Activated naive CD4-positive, alpha-beta T cell treated with anti-CD3 and anti-CD28 coated beads for 36 hours (primary cell): ENCODE measurements at regions not wholly inside any gene's neighbourhood (a gene's known extent, or its start where the extent isn't known, plus 50 kb on each side); places are given as distances from the start of the nearest gene placed in this dataset.

Experiments used
- CTCF ChIA-PET: fragments of 350-600 bp; sonication (Branson Sonifier 250); formaldehyde crosslinking; loops from one replicate; lab custom pipeline; 2021; ENCODE audit warnings: antibody characterized with exemption; lab: Charles Lee
- DNase-seq: peaks from one replicate; pipeline ENCODE4 v3.0.0-alpha.2; 2020
- H3K27ac Mint-ChIP-seq: one replicate; pipeline ENCODE4 v1.8.0; 2021; ENCODE audit warnings: mild to moderate bottlenecking, mixed read lengths
- H3K27me3 Mint-ChIP-seq: one replicate; pipeline ENCODE4 v1.8.0; 2021; ENCODE audit warnings: low read depth, mixed read lengths
- H3K36me3 Mint-ChIP-seq: one replicate; pipeline ENCODE4 v1.8.0; 2021; ENCODE audit warnings: low read depth, mixed read lengths
- H3K4me1 Mint-ChIP-seq: one replicate; pipeline ENCODE4 v1.8.0; 2021; ENCODE audit warnings: low read depth, mixed read lengths
- H3K4me3 Mint-ChIP-seq: one replicate; pipeline ENCODE4 v1.8.0; 2021; ENCODE audit warnings: mild to moderate bottlenecking, moderate library complexity, mixed read lengths
- H3K9me3 Mint-ChIP-seq: one replicate; pipeline ENCODE4 v1.8.0; 2021; ENCODE audit warnings: mixed read lengths
- intact Hi-C: fragments of 100-400 bp; cut with micrococcal nuclease; formaldehyde crosslinking; loops from one replicate; pipeline ENCODE4 v1.15.1; 2023

GRCh38 chr6:28758046-28758817 is 165.6 kb downstream of the TRIM27 start:
- no peak overlapping the region for H3K27ac Mint-ChIP-seq
- peaks cover 2% of the 10 kb centered on the region for H3K36me3 Mint-ChIP-seq
- DNase-seq, result no peak
- CTCF ChIA-PET, result no interaction called here
- no peaks in the 10 kb centered on the region for H3K4me1 Mint-ChIP-seq
- H3K9me3 Mint-ChIP-seq, result no peaks in the 10 kb centered on the region
- H3K4me3 Mint-ChIP-seq, result no peak overlapping the region
- H3K27me3 Mint-ChIP-seq, result peaks cover 57% of the 10 kb centered on the region
- intact Hi-C loops, result no loop called here

GRCh38 chr6:28758818-28759235 is 165.0 kb downstream of the TRIM27 start:
- DNase-seq, result no peak
- CTCF ChIA-PET, result no interaction called here
- H3K4me3 Mint-ChIP-seq, result no peak overlapping the region
- intact Hi-C loops, result no loop called here
- H3K9me3 Mint-ChIP-seq, result no peaks in the 10 kb centered on the region
- peaks cover 2% of the 10 kb centered on the region for H3K36me3 Mint-ChIP-seq
- no peaks in the 10 kb centered on the region for H3K4me1 Mint-ChIP-seq
- H3K27me3 Mint-ChIP-seq, result peaks cover 59% of the 10 kb centered on the region
- no peak overlapping the region for H3K27ac Mint-ChIP-seq

GRCh38 chr6:28764014-28764723 is 159.6 kb downstream of the TRIM27 start:
- Mint-ChIP-seq H3K4me1 (no peaks in the 10 kb centered on the region), H3K36me3 (peaks cover 5% of the 10 kb centered on the region), H3K27ac (no peak overlapping the region), H3K4me3 (no peak overlapping the region), H3K9me3 (peaks cover 5% of the 10 kb centered on the region), H3K27me3 (peaks cover 80% of the 10 kb centered on the region)
- intact Hi-C loops, result no loop called here
- no peak for DNase-seq
- CTCF ChIA-PET, result no interaction called here

GRCh38 chr6:28764761-28765282 is 159.0 kb downstream of the TRIM27 start:
- Mint-ChIP-seq H3K27ac (no peak overlapping the region), H3K36me3 (peaks cover 5% of the 10 kb centered on the region), H3K4me3 (no peak overlapping the region), H3K27me3 (peaks cover 82% of the 10 kb centered on the region), H3K4me1 (no peaks in the 10 kb centered on the region), H3K9me3 (peaks cover 5% of the 10 kb centered on the region)
- no peak for DNase-seq
- CTCF ChIA-PET, result interaction anchor here (0.6 kb wide), 1 partner anchor 1071 kb away, joined by 3 read pairs; no protein-coding TSS in a partner anchor
- intact Hi-C loops, result no loop called here

GRCh38 chr6:28765978-28766351 is 157.8 kb downstream of the TRIM27 start:
- no peak for DNase-seq
- Mint-ChIP-seq H3K36me3 (peaks cover 5% of the 10 kb centered on the region), H3K27me3 (peaks cover 88% of the 10 kb centered on the region), H3K4me3 (no peak overlapping the region), H3K27ac (no peak overlapping the region), H3K9me3 (peaks cover 5% of the 10 kb centered on the region), H3K4me1 (no peaks in the 10 kb centered on the region)
- intact Hi-C loops, result no loop called here
- CTCF ChIA-PET, result no interaction called here

- Mint-ChIP-seq H3K36me3 (peaks cover 5% of the 10 kb centered on the region), H3K9me3 (peaks cover 5% of the 10 kb centered on the region), H3K4me1 (no peaks in the 10 kb centered on the region), H3K27ac (no peak overlapping the region), H3K4me3 (no peak overlapping the region), H3K27me3 (peaks cover 92% of the 10 kb centered on the region)
- CTCF ChIA-PET, result no interaction called here
- no peak for DNase-seq
- intact Hi-C loops, result no loop called here
Measured at GRCh38 chr6:28766426-28766825, 157.4 kb downstream of the TRIM27 start.

- H3K27me3 Mint-ChIP-seq, result peaks cover 93% of the 10 kb centered on the region
- H3K27ac Mint-ChIP-seq, result no peak overlapping the region
- DNase-seq, result no peak
- intact Hi-C loops, result no loop called here
- H3K4me3 Mint-ChIP-seq, result no peak overlapping the region
- H3K9me3 Mint-ChIP-seq, result peaks cover 5% of the 10 kb centered on the region
- H3K4me1 Mint-ChIP-seq, result no peaks in the 10 kb centered on the region
- CTCF ChIA-PET, result no interaction called here
- H3K36me3 Mint-ChIP-seq, result peaks cover 5% of the 10 kb centered on the region
Measured at GRCh38 chr6:28767133-28767532, 156.7 kb downstream of the TRIM27 start.

- DNase-seq, result no peak
- Mint-ChIP-seq H3K4me3 (no peak overlapping the region), H3K36me3 (peaks cover 5% of the 10 kb centered on the region), H3K9me3 (peaks cover 5% of the 10 kb centered on the region), H3K27me3 (peaks cover 96% of the 10 kb centered on the region), H3K27ac (no peak overlapping the region), H3K4me1 (peaks cover under 1% of the 10 kb centered on the region)
- CTCF ChIA-PET, result no interaction called here
- intact Hi-C loops, result no loop called here
Measured at GRCh38 chr6:28767691-28768090, 156.1 kb downstream of the TRIM27 start.

- Mint-ChIP-seq H3K36me3 (peaks cover 8% of the 10 kb centered on the region), H3K27ac (no peak overlapping the region)
- CTCF ChIA-PET, result interaction anchor here (0.7 kb wide), 1 partner anchor 219 kb away, joined by 4 read pairs; no protein-coding TSS in a partner anchor
Measured at GRCh38 chr6:28768187-28768913, 155.4 kb downstream of the TRIM27 start.

GRCh38 chr6:28769626-28770402 is 154.0 kb downstream of the TRIM27 start:
- Mint-ChIP-seq H3K27ac (no peak overlapping the region), H3K4me3 (no peak overlapping the region), H3K36me3 (peaks cover 8% of the 10 kb centered on the region), H3K9me3 (peaks cover 6% of the 10 kb centered on the region), H3K27me3 (peaks cover 97% of the 10 kb centered on the region), H3K4me1 (peaks cover 7% of the 10 kb centered on the region)
- CTCF ChIA-PET, result no interaction called here
- no peak for DNase-seq
- intact Hi-C loops, result loop anchor here (5.0 to 10.0 kb wide), 2 partner anchors 42 to 1485 kb away; no protein-coding TSS in a partner anchor

More at GRCh38 chr6:28768187-28768913, 155.4 kb downstream of the TRIM27 start:
- H3K27me3 Mint-ChIP-seq, result peaks cover 96% of the 10 kb centered on the region
- no peak for DNase-seq
- intact Hi-C loops, result no loop called here
- H3K4me1 Mint-ChIP-seq, result peaks cover 5% of the 10 kb centered on the region
- peaks cover 5% of the 10 kb centered on the region for H3K9me3 Mint-ChIP-seq
- no peak overlapping the region for H3K4me3 Mint-ChIP-seq

GRCh38 chr6:28770732-28771131 is 153.1 kb downstream of the TRIM27 start:
- no peak overlapping the region for H3K4me3 Mint-ChIP-seq
- CTCF ChIA-PET, result no interaction called here
- H3K4me1 Mint-ChIP-seq, result peaks cover 9% of the 10 kb centered on the region
- peaks cover 3% of the 10 kb centered on the region for H3K9me3 Mint-ChIP-seq
- peaks cover 12% of the 10 kb centered on the region for H3K36me3 Mint-ChIP-seq
- no peak for DNase-seq
- no peak overlapping the region for H3K27ac Mint-ChIP-seq
- H3K27me3 Mint-ChIP-seq, result peaks cover 95% of the 10 kb centered on the region
- intact Hi-C loops, result loop anchor here (5.0 to 10.0 kb wide), 2 partner anchors 42 to 1486 kb away; no protein-coding TSS in a partner anchor
